Tibial nerve (tissue), 4 donors: ENCODE measurements at regions not wholly inside any gene's neighbourhood (a gene's known extent, or its start where the extent isn't known, plus 50 kb on each side); places are given as distances from the start of the nearest gene placed in this dataset.

ENCODE experiments used
- DNase-seq, 2 donors: peaks; one replicate each; pipeline ENCODE4 v3.0.0-alpha.2; 2019; ENCODE audit warnings: low spot score in 2 of 2
- H3K27ac ChIP-seq, 4 donors: fragments of 200-600 bp; sonication (generic) in 3 of 4; one replicate each; pipeline ENCODE4 v1.5.1; 2017 to 2019; ENCODE audit warnings: mild to moderate bottlenecking in 1 of 4
- H3K27me3 ChIP-seq, 2 donors: fragments of 200-600 bp; sonication (generic) in 1 of 2; one replicate each; pipeline versions ENCODE4 v1.5.1 to v1.6.0; 2017 to 2019
- H3K36me3 ChIP-seq, 3 donors: fragments of 200-600 bp; sonication (generic); one replicate each; pipeline ENCODE4 v1.5.1; 2018 to 2019
- H3K4me1 ChIP-seq, 4 donors: fragments of 200-600 bp; sonication (generic) in 3 of 4; one replicate each; pipeline ENCODE4 v1.5.1; 2017 to 2019
- H3K4me3 ChIP-seq, 4 donors: fragments of 200-600 bp; sonication (generic) in 3 of 4; one replicate each; pipeline ENCODE4 v1.5.1; 2017 to 2019; ENCODE audit warnings: mild to moderate bottlenecking in 1 of 4, moderate library complexity in 1 of 4
- H3K9me3 ChIP-seq, 4 donors: fragments of 200-600 bp; sonication (generic) in 3 of 4; one replicate each; pipeline ENCODE4 v1.5.1; 2017 to 2019
- CTCF ChIP-seq, 5 experiments: fragments of 200-600 bp in 3 of 5; fragments of 450-650 bp in 2 of 5; sonication (generic) in 3 of 5; IDR thresholded peaks; one replicate each; pipeline ENCODE4 v1.5.1; 2016 to 2019; ENCODE audit warnings: antibody characterized with exemption in 5 of 5, mild to moderate bottlenecking in 3 of 5, moderate library complexity in 2 of 5
- EP300 ChIP-seq, 2 donors: sonication (generic); formaldehyde crosslinking; IDR thresholded peaks; one replicate each; pipeline ENCODE4 v1.6.1; 2017; ENCODE audit warnings: antibody characterized with exemption in 2 of 2, mild to moderate bottlenecking in 1 of 2
- POLR2A ChIP-seq, 2 donors: fragments of 450-650 bp; IDR thresholded peaks; one replicate each; pipeline ENCODE4 v1.6.1; 2017; ENCODE audit warnings: antibody characterized with exemption in 2 of 2, mild to moderate bottlenecking in 2 of 2, moderate library complexity in 2 of 2
- WGBS, 2 donors: methylation state at CpG; one replicate each; pipeline ENCODE4 v1.1.5; 2018; 5-methylcytosine and 5-hydroxymethylcytosine counted together

- TF ChIP-seq CTCF (IDR thresholded peaks at IDR 0.05) (no peak), POLR2A (IDR thresholded peaks at IDR 0.05) (no peak), EP300 (IDR thresholded peaks at IDR 0.05) (no peak)
- no peaks in the 10 kb centered on the region for H3K27me3 ChIP-seq
- DNase-seq = no peak
- no peak overlapping the region for H3K27ac ChIP-seq
- no peaks in the 10 kb centered on the region for H3K36me3 ChIP-seq
- WGBS, 2 donors = 79 to 80% methylated on average over 2 of the region's 2 CpGs
- H3K9me3 ChIP-seq = no peaks in the 10 kb centered on the region
- no peak overlapping the region for H3K4me3 ChIP-seq
- H3K4me1 ChIP-seq = no peaks in the 10 kb centered on the region
Measured at GRCh38 chr11:15493066-15493465, 378.3 kb downstream of the INSC start.

- Histone ChIP-seq H3K36me3 (no peaks in the 10 kb centered on the region), H3K4me3 (no peak overlapping the region), H3K9me3 (no peaks in the 10 kb centered on the region), H3K27me3 (no peaks in the 10 kb centered on the region), H3K4me1 (no peaks in the 10 kb centered on the region), H3K27ac (no peak overlapping the region)
- DNase-seq = no peak
- WGBS, 2 donors = 42 to 56% methylated on average over 1 of the region's 1 CpG
- no peak for TF ChIP-seq POLR2A (IDR thresholded peaks at IDR 0.05)
- no peak for TF ChIP-seq CTCF (IDR thresholded peaks at IDR 0.05)
- no peak for TF ChIP-seq EP300 (IDR thresholded peaks at IDR 0.05)
Measured at GRCh38 chr11:15493921-15494620, 379.3 kb downstream of the INSC start.

GRCh38 chr11:15494740-15495139 is 380.0 kb downstream of the INSC start:
- H3K27me3 ChIP-seq = no peaks in the 10 kb centered on the region
- H3K9me3 ChIP-seq = no peaks in the 10 kb centered on the region
- no peak for DNase-seq
- no peaks in the 10 kb centered on the region for H3K4me1 ChIP-seq
- H3K4me3 ChIP-seq = no peak overlapping the region
- H3K36me3 ChIP-seq = no peaks in the 10 kb centered on the region
- 80 to 82% methylated on average over 1 of the region's 1 CpG for WGBS, 2 donors
- no peak overlapping the region for H3K27ac ChIP-seq
- no peak for TF ChIP-seq EP300 (IDR thresholded peaks at IDR 0.05)
- TF ChIP-seq CTCF (IDR thresholded peaks at IDR 0.05) = no peak
- no peak for TF ChIP-seq POLR2A (IDR thresholded peaks at IDR 0.05)

GRCh38 chr11:15495462-15495861 is 380.7 kb downstream of the INSC start:
- Histone ChIP-seq H3K27ac (no peak overlapping the region), H3K36me3 (no peaks in the 10 kb centered on the region), H3K9me3 (no peaks in the 10 kb centered on the region), H3K27me3 (no peaks in the 10 kb centered on the region), H3K4me1 (no peaks in the 10 kb centered on the region), H3K4me3 (no peak overlapping the region)
- no peak for DNase-seq
- TF ChIP-seq CTCF (IDR thresholded peaks at IDR 0.05) (no peak), POLR2A (IDR thresholded peaks at IDR 0.05) (no peak), EP300 (IDR thresholded peaks at IDR 0.05) (no peak)
- 63 to 78% methylated on average over 3 of the region's 3 CpGs for WGBS, 2 donors

DNA sequence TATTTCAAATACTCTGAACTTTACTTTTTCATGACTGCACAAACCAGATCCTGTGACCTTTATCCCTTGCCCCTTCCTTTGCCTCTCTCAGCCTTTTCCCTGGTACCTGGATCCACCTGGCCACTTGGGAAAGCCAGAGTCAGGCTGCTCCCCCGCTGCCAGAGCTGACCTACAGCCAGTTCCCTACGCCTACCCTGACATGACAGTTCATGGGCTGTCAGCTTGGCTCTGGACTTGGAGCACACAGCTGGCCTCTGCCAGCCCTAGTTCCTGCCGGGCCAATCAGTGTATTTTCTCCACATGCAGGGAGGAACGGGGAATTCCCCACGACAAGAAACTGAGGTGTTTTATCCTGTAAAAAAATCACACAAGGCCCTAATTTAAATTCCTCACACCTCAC is 382.6 kb downstream of the INSC start:
- Histone ChIP-seq H3K4me1 (no peaks in the 10 kb centered on the region), H3K27ac (no peak overlapping the region), H3K4me3 (no peak overlapping the region), H3K27me3 (no peaks in the 10 kb centered on the region), H3K36me3 (no peaks in the 10 kb centered on the region), H3K9me3 (no peaks in the 10 kb centered on the region)
- 68 to 80% methylated on average over 5 of the region's 5 CpGs for WGBS, 2 donors
- no peak for DNase-seq
- TF ChIP-seq CTCF (IDR thresholded peaks at IDR 0.05) = no peak
- no peak for TF ChIP-seq EP300 (IDR thresholded peaks at IDR 0.05)
- no peak for TF ChIP-seq POLR2A (IDR thresholded peaks at IDR 0.05)
